Glutamatergic neuron (in vitro differentiated cells): ENCODE measurements at regions not wholly inside any gene's neighbourhood (a gene's known extent, or its start where the extent isn't known, plus 50 kb on each side); places are given as distances from the start of the nearest gene placed in this dataset.

Experiments
- DNase-seq: peaks from one replicate; pipeline ENCODE4 v3.0.0; 2022
- H3K27ac Mint-ChIP-seq: one replicate; pipeline ENCODE4 v1.8.0; 2020; ENCODE audit warnings: mild to moderate bottlenecking, mixed read lengths, inconsistent platforms; ENCODE audit not compliant: unreplicated experiment
- H3K27me3 Mint-ChIP-seq: one replicate; pipeline ENCODE4 v1.8.0; 2020; ENCODE audit warnings: mild to moderate bottlenecking, moderate library complexity, mixed read lengths, inconsistent platforms; ENCODE audit not compliant: unreplicated experiment
- H3K36me3 Mint-ChIP-seq: one replicate; pipeline ENCODE4 v1.8.0; 2020; ENCODE audit warnings: mild to moderate bottlenecking, mixed read lengths, inconsistent platforms; ENCODE audit not compliant: unreplicated experiment
- H3K4me1 Mint-ChIP-seq: one replicate; pipeline ENCODE4 v1.8.0; 2020; ENCODE audit warnings: mild to moderate bottlenecking, low read depth, mixed read lengths, inconsistent platforms; ENCODE audit not compliant: unreplicated experiment
- H3K4me3 Mint-ChIP-seq: one replicate; pipeline ENCODE4 v1.8.0; 2020; ENCODE audit warnings: mild to moderate bottlenecking, mixed read lengths, inconsistent platforms; ENCODE audit not compliant: unreplicated experiment
- H3K9me3 Mint-ChIP-seq: one replicate; pipeline ENCODE4 v1.8.0; 2020; ENCODE audit warnings: mild to moderate bottlenecking, moderate library complexity, mixed read lengths, inconsistent platforms; ENCODE audit not compliant: unreplicated experiment
- TF ChIP-seq, protein P1 (sequence below): fragments of 200-600 bp; sonication (generic); IDR thresholded peaks from one replicate; pipeline ENCODE4 v1.5.0; 2021; ENCODE audit not compliant: partially characterized antibody, unreplicated experiment

GRCh38 chr9:16247188-16247875, 623.1 kb downstream of the BNC2 start:
- H3K27ac Mint-ChIP-seq = no peak overlapping the region
- H3K27me3 Mint-ChIP-seq = peaks cover 4% of the 10 kb centered on the region
- no peak for DNase-seq
- H3K4me1 Mint-ChIP-seq = peaks cover 7% of the 10 kb centered on the region
- TF ChIP-seq, protein P1, sequence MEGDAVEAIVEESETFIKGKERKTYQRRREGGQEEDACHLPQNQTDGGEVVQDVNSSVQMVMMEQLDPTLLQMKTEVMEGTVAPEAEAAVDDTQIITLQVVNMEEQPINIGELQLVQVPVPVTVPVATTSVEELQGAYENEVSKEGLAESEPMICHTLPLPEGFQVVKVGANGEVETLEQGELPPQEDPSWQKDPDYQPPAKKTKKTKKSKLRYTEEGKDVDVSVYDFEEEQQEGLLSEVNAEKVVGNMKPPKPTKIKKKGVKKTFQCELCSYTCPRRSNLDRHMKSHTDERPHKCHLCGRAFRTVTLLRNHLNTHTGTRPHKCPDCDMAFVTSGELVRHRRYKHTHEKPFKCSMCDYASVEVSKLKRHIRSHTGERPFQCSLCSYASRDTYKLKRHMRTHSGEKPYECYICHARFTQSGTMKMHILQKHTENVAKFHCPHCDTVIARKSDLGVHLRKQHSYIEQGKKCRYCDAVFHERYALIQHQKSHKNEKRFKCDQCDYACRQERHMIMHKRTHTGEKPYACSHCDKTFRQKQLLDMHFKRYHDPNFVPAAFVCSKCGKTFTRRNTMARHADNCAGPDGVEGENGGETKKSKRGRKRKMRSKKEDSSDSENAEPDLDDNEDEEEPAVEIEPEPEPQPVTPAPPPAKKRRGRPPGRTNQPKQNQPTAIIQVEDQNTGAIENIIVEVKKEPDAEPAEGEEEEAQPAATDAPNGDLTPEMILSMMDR = no peak
- H3K36me3 Mint-ChIP-seq = no peaks in the 10 kb centered on the region
- no peak overlapping the region for H3K4me3 Mint-ChIP-seq
- no peaks in the 10 kb centered on the region for H3K9me3 Mint-ChIP-seq

GRCh38 chr9:16248822-16249221, 621.6 kb downstream of the BNC2 start:
- Mint-ChIP-seq H3K27ac (no peak overlapping the region), H3K9me3 (no peaks in the 10 kb centered on the region), H3K4me1 (peaks cover 11% of the 10 kb centered on the region), H3K4me3 (no peak overlapping the region), H3K27me3 (peaks cover 6% of the 10 kb centered on the region), H3K36me3 (no peaks in the 10 kb centered on the region)
- TF ChIP-seq, protein P1 = no peak
- DNase-seq = no peak

DNA sequence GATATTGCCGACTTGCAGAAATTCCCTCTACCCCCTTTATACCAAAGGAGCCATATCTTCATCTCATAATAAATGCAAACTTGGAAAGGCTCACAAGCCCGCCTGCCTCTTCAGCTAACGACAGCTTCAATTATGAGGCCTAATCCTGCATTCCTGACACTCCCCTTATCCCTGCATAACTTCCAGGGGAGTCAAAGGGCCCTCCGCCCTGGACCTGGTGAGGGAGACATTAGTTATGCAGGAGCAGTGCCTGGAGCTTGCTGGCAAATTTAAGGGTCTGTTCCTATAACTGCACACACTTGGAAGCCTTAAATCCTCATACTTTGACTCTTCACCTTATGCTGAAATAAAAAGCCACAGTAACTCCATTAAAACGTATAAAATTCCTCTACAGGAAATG, 617.9 kb downstream of the BNC2 start:
- DNase-seq = no peak
- Mint-ChIP-seq H3K4me3 (no peak overlapping the region), H3K27me3 (peaks cover 6% of the 10 kb centered on the region), H3K4me1 (peaks cover 11% of the 10 kb centered on the region), H3K9me3 (no peaks in the 10 kb centered on the region), H3K36me3 (no peaks in the 10 kb centered on the region), H3K27ac (no peak overlapping the region)
- TF ChIP-seq, protein P1 = no peak

GRCh38 chr9:16254674-16255073, 615.8 kb downstream of the BNC2 start:
- Mint-ChIP-seq H3K4me3 (no peak overlapping the region), H3K9me3 (no peaks in the 10 kb centered on the region), H3K27ac (no peak overlapping the region), H3K27me3 (peaks cover 6% of the 10 kb centered on the region), H3K36me3 (no peaks in the 10 kb centered on the region), H3K4me1 (peaks cover 9% of the 10 kb centered on the region)
- no peak for DNase-seq
- TF ChIP-seq, protein P1 = no peak

DNA sequence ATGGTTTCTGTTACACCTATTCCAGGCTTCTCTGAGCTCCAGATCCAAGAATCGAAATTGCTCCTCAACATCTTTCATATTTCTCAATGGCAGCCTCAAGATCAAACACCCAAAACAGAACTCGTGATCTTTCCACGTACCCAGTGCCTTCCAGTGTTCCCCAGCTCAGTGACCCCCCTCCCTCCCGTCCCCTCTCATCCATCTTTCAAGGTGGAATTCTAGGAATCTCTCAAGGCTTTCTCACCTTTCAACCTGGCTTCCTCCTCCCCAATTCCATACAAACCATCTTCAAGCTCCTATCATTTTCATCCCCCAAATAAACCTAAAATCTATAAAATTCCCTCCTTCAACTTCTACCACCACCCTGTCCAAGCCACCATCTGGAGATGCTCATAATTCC, 615.3 kb downstream of the BNC2 start:
- H3K9me3 Mint-ChIP-seq = no peaks in the 10 kb centered on the region

More for the DNA sequence above, 615.3 kb downstream of the BNC2 start:
- TF ChIP-seq, protein P1 = no peak
- Mint-ChIP-seq H3K4me3 (no peak overlapping the region), H3K36me3 (no peaks in the 10 kb centered on the region), H3K27me3 (peaks cover 5% of the 10 kb centered on the region), H3K4me1 (peaks cover 5% of the 10 kb centered on the region), H3K27ac (no peak overlapping the region)
- DNase-seq = no peak
